ENCODE measurements at regions not wholly inside any gene's neighbourhood (a gene's known extent, or its start where the extent isn't known, plus 50 kb on each side); places are given as distances from the start of the nearest gene placed in this dataset.

DNA sequence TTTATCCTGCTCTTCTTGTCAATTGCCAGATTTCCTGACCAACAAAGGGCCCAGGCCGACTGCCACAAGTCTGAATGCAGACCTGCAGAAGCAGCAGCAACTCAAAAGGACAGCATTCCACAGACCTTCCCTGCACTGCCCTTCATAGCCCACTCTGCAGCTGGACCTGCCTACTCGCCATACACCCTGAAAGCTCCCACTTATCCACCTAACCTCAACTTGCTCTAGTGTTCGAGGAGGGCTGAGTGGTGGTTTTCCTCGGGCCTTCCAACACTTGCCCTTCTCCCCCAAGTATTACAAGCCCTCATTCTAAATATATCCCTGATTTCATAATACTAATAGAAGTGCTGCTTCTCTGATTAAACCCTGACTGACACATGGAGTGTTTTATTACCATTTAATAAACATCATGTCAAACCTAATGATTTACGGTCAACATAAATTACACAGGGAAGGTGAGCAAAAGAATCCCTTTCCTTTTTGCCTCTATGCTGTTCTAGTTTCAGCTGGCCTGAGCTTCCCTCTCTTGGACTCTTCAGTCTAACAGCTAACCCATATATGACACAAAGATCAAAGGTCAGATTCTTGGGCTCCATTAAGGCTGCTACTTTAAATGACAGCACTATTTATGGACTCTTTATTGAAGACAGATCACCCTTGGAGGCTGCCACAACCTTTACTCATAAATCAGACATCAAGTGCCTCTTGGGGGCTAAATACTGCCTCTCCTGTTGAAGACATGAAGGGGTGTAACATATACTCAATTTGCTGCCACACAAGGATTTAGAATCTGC lies 1546.9 kb upstream of the TMEM132C start:
- 72% methylated on average over 4 of the region's 5 CpGs for WGBS (ENCODE audit: insufficient coverage)
- Histone ChIP-seq H3K4me3 (ENCODE audit: control insufficient read depth in 1 of 7, extremely low read depth in 1 of 7, insufficient read depth in 4 of 7, low read depth in 2 of 7, low read length in 6 of 7) (no peak overlapping the region), H3K27ac (ENCODE audit: insufficient read depth in 1 of 2, low read depth in 1 of 2, low read length in 2 of 2, poor library complexity in 1 of 2, severe bottlenecking in 2 of 2) (no peak overlapping the region), H3K27me3 (replicated peaks in 2 of 5; ENCODE audit: control insufficient read depth in 4 of 5, insufficient read depth in 5 of 5, low read length in 4 of 5) (peaks cover 0 to 14% (median 4%) of the 10 kb centered on the region in 5 experiments), H3K36me3 (ENCODE audit: control insufficient read depth in 4 of 4, insufficient read depth in 4 of 4, low read length in 3 of 4) (no peaks in the 10 kb centered on the region), H3K9me3 (ENCODE audit: control extremely low read depth in 1 of 5, control insufficient read depth in 4 of 5, insufficient read depth in 2 of 5, low read depth in 1 of 5, low read length in 4 of 5) (peaks cover 0 to 7% (median 0%) of the 10 kb centered on the region in 5 experiments), H3K4me1 (ENCODE audit: control extremely low read depth in 1 of 4, control insufficient read depth in 4 of 4, insufficient read depth in 4 of 4, low read length in 3 of 4) (no peaks in the 10 kb centered on the region)
- ChIA-PET POLR2A (no interaction called here), CTCF (interaction anchor here (0.6 kb wide), 1 partner anchor 1057 kb away, joined by 3 read pairs; no protein-coding TSS in a partner anchor)
- no peak for DNase-seq

- H3K4me1 ChIP-seq (ENCODE audit: control extremely low read depth in 1 of 4, control insufficient read depth in 4 of 4, insufficient read depth in 4 of 4, low read length in 3 of 4), result no peaks in the 10 kb centered on the region
- H3K36me3 ChIP-seq (ENCODE audit: control insufficient read depth in 4 of 4, insufficient read depth in 4 of 4, low read length in 3 of 4), result no peaks in the 10 kb centered on the region
- CTCF ChIA-PET, result no interaction called here
- DNase-seq, result no peak
- H3K9me3 ChIP-seq (ENCODE audit: control extremely low read depth in 1 of 5, control insufficient read depth in 4 of 5, insufficient read depth in 2 of 5, low read depth in 1 of 5, low read length in 4 of 5), result peaks cover 0 to 5% (median 0%) of the 10 kb centered on the region in 5 experiments
- no peak overlapping the region for H3K27ac ChIP-seq (ENCODE audit: insufficient read depth in 1 of 2, low read depth in 1 of 2, low read length in 2 of 2, poor library complexity in 1 of 2, severe bottlenecking in 2 of 2)
- POLR2A ChIA-PET, result no interaction called here
- 5% methylated on average over 46 of the region's 69 CpGs for WGBS (ENCODE audit: insufficient coverage)
- H3K4me3 ChIP-seq (ENCODE audit: control insufficient read depth in 1 of 7, extremely low read depth in 1 of 7, insufficient read depth in 4 of 7, low read depth in 2 of 7, low read length in 6 of 7), result no peak overlapping the region
- peaks cover 2 to 59% (median 26%) of the 10 kb centered on the region in 5 experiments for H3K27me3 ChIP-seq (replicated peaks in 2 of 5; ENCODE audit: control insufficient read depth in 4 of 5, insufficient read depth in 5 of 5, low read length in 4 of 5)
Measured at GRCh38 chr12:126726481-126727217, 1540.3 kb upstream of the TMEM132C start.

DNA sequence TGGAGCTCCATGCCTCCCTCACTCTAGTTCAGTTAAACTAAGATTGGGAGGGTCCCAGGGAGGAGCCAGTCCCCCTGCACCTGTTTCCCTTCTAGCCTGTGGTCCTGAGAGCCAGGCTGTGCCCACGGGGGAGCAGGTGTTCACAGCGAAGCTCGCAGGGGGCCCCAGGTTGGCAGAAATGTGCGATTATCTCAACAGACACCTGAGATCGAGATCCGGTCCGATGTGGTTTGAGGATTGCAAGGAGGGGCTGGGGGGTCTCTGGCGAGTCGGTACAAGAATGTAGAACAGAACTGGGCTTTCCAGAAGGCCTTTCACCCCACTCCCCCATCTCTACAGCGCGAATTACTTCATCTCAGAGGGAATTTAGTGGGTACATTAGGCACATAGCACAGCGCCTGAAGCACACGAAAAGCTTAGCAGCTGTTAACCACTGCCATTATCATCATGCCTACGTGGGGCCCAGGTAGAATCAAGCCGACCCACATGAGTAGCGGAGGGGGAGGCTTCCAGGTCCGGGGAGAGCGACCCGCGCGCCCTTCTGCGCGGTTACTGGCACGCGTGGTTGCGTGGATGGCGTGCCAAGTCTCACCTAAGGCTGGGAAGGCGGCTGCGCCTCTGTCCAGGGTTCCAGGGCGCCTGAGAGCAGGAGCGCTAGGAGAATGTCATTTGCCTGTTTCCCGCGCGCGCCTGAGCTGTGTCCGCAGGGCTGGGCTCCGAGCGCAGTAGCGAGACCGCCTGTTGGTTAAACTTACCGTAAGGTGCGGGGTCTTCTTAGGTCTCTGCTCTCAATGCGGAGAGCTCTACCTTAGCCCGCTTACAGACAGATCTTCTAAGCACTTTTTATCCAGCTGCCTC lies 1539.5 kb upstream of the TMEM132C start:
- no peaks in the 10 kb centered on the region for H3K4me1 ChIP-seq (ENCODE audit: control extremely low read depth in 1 of 4, control insufficient read depth in 4 of 4, insufficient read depth in 4 of 4, low read length in 3 of 4)
- WGBS (ENCODE audit: insufficient coverage), result 7% methylated on average over 33 of the region's 44 CpGs
- peaks cover 0 to 5% (median 0%) of the 10 kb centered on the region in 5 experiments for H3K9me3 ChIP-seq (ENCODE audit: control extremely low read depth in 1 of 5, control insufficient read depth in 4 of 5, insufficient read depth in 2 of 5, low read depth in 1 of 5, low read length in 4 of 5)
- peaks cover 2 to 59% (median 26%) of the 10 kb centered on the region in 5 experiments for H3K27me3 ChIP-seq (replicated peaks in 2 of 5; ENCODE audit: control insufficient read depth in 4 of 5, insufficient read depth in 5 of 5, low read length in 4 of 5)
- no peak overlapping the region for H3K4me3 ChIP-seq (ENCODE audit: control insufficient read depth in 1 of 7, extremely low read depth in 1 of 7, insufficient read depth in 4 of 7, low read depth in 2 of 7, low read length in 6 of 7)
- no peak for DNase-seq
- H3K27ac ChIP-seq (ENCODE audit: insufficient read depth in 1 of 2, low read depth in 1 of 2, low read length in 2 of 2, poor library complexity in 1 of 2, severe bottlenecking in 2 of 2), result no peak overlapping the region
- ChIA-PET POLR2A (no interaction called here), CTCF (no interaction called here)
- H3K36me3 ChIP-seq (ENCODE audit: control insufficient read depth in 4 of 4, insufficient read depth in 4 of 4, low read length in 3 of 4), result no peaks in the 10 kb centered on the region

DNA sequence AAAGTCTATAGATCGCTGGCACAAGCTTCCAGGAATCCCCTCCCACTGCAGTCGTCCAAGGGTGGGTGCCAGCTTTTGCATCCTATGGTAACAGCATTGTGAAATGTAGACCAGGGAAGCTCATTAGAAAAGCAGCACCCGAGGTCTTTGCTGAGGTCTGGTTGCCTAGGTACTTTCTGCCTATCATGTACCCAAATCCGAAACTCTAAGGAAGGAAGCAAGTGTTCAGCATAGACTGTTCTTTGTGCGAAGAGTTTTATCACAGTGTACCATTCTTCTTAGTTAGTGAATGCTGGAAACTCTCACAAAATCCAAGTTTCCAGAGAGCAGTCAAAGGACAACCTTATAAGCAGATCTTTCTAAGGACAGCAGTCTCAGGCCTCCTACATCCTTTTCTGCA lies 1532.7 kb upstream of the TMEM132C start:
- H3K9me3 ChIP-seq (ENCODE audit: control extremely low read depth in 1 of 5, control insufficient read depth in 4 of 5, insufficient read depth in 2 of 5, low read depth in 1 of 5, low read length in 4 of 5), result no peaks in the 10 kb centered on the region
- no peaks in the 10 kb centered on the region for H3K4me1 ChIP-seq (ENCODE audit: control extremely low read depth in 1 of 4, control insufficient read depth in 4 of 4, insufficient read depth in 4 of 4, low read length in 3 of 4)
- peaks cover 0 to 5% (median 0%) of the 10 kb centered on the region in 5 experiments for H3K27me3 ChIP-seq (replicated peaks in 2 of 5; ENCODE audit: control insufficient read depth in 4 of 5, insufficient read depth in 5 of 5, low read length in 4 of 5)
- no peak for DNase-seq
- ChIA-PET POLR2A (no interaction called here), CTCF (no interaction called here)
- H3K4me3 ChIP-seq (ENCODE audit: control insufficient read depth in 1 of 7, extremely low read depth in 1 of 7, insufficient read depth in 4 of 7, low read depth in 2 of 7, low read length in 6 of 7), result no peak overlapping the region
- WGBS (ENCODE audit: insufficient coverage), result 70% methylated on average over 4 of the region's 5 CpGs
- no peak overlapping the region for H3K27ac ChIP-seq (ENCODE audit: insufficient read depth in 1 of 2, low read depth in 1 of 2, low read length in 2 of 2, poor library complexity in 1 of 2, severe bottlenecking in 2 of 2)
- H3K36me3 ChIP-seq (ENCODE audit: control insufficient read depth in 4 of 4, insufficient read depth in 4 of 4, low read length in 3 of 4), result no peaks in the 10 kb centered on the region

DNA sequence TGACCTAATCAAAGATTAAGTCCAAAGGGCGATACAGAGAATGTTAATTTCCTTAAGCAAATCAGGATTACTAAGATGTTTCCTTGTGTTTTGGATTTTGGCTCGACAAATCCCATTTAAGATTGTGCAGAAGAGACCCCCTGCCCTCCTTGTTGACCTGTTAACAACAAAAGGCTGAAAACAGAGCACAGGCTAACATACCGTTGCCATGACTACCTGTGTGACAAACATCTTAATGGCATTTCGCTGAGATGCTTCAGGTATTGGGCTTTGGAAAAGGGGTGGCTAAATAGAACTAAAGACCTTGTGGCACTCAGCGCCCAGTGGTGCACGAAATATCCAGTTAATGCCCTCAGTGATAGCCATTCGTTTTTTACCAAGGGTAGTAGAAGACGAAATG lies 1532.3 kb upstream of the TMEM132C start:
- Histone ChIP-seq H3K27ac (ENCODE audit: insufficient read depth in 1 of 2, low read depth in 1 of 2, low read length in 2 of 2, poor library complexity in 1 of 2, severe bottlenecking in 2 of 2) (no peak overlapping the region), H3K27me3 (replicated peaks in 2 of 5; ENCODE audit: control insufficient read depth in 4 of 5, insufficient read depth in 5 of 5, low read length in 4 of 5) (peaks cover 0 to 1% (median 0%) of the 10 kb centered on the region in 5 experiments), H3K36me3 (ENCODE audit: control insufficient read depth in 4 of 4, insufficient read depth in 4 of 4, low read length in 3 of 4) (no peaks in the 10 kb centered on the region), H3K4me3 (ENCODE audit: control insufficient read depth in 1 of 7, extremely low read depth in 1 of 7, insufficient read depth in 4 of 7, low read depth in 2 of 7, low read length in 6 of 7) (no peak overlapping the region), H3K9me3 (ENCODE audit: control extremely low read depth in 1 of 5, control insufficient read depth in 4 of 5, insufficient read depth in 2 of 5, low read depth in 1 of 5, low read length in 4 of 5) (no peaks in the 10 kb centered on the region), H3K4me1 (ENCODE audit: control extremely low read depth in 1 of 4, control insufficient read depth in 4 of 4, insufficient read depth in 4 of 4, low read length in 3 of 4) (no peaks in the 10 kb centered on the region)
- ChIA-PET POLR2A (no interaction called here), CTCF (no interaction called here)
- no peak for DNase-seq
- WGBS (ENCODE audit: insufficient coverage), result over 99% methylated on average over 8 of the region's 8 CpGs

DNA sequence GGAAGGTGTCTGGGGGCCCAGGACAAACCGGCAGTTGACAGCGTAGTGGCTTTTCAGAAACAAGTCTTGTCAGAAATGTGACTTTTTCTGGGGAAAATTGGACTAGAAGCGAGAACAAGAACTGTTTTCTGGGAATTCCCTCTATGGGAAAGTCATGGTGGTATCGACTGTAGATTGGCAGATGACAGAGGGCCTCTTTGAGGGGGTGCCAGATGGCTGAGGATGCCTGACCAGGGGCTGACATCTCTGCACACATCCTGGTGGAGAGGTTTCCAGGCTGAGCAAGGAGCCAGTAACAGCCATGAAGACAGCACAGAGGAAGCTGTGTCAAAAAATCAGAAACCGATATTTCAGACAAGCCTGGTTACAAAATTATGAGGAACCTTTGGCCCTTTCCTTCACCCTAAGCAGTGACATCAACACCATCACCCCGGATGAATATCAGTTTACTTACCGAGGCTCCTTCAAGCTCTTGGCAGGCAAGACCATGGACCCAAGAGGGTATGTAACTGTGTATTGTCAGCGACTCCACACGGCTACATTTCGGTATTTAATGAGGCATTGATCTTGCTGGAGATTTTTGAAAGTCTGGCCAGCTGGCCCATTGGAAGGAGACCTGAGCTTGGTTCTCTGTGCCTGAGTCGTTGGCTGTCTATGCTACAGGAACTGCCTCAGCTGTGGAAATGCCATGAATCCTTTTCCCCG lies 1525.3 kb upstream of the TMEM132C start:
- Histone ChIP-seq H3K4me1 (ENCODE audit: control extremely low read depth in 1 of 4, control insufficient read depth in 4 of 4, insufficient read depth in 4 of 4, low read length in 3 of 4) (no peaks in the 10 kb centered on the region), H3K27ac (ENCODE audit: insufficient read depth in 1 of 2, low read depth in 1 of 2, low read length in 2 of 2, poor library complexity in 1 of 2, severe bottlenecking in 2 of 2) (no peak overlapping the region), H3K36me3 (ENCODE audit: control insufficient read depth in 4 of 4, insufficient read depth in 4 of 4, low read length in 3 of 4) (no peaks in the 10 kb centered on the region), H3K27me3 (replicated peaks in 2 of 5; ENCODE audit: control insufficient read depth in 4 of 5, insufficient read depth in 5 of 5, low read length in 4 of 5) (peaks cover 0 to 2% (median 0%) of the 10 kb centered on the region in 5 experiments), H3K4me3 (ENCODE audit: control insufficient read depth in 1 of 7, extremely low read depth in 1 of 7, insufficient read depth in 4 of 7, low read depth in 2 of 7, low read length in 6 of 7) (no peak overlapping the region), H3K9me3 (ENCODE audit: control extremely low read depth in 1 of 5, control insufficient read depth in 4 of 5, insufficient read depth in 2 of 5, low read depth in 1 of 5, low read length in 4 of 5) (no peaks in the 10 kb centered on the region)
- 91% methylated on average over 10 of the region's 12 CpGs for WGBS (ENCODE audit: insufficient coverage)
- ChIA-PET CTCF (no interaction called here), POLR2A (no interaction called here)
- DNase-seq, result no peak

Measured in common myeloid progenitor, CD34-positive (primary cell).